MCF 10A (cell line): ENCODE measurements at regions not wholly inside any gene's neighbourhood (a gene's known extent, or its start where the extent isn't known, plus 50 kb on each side); places are given as distances from the start of the nearest gene placed in this dataset.

ENCODE experiments used
- BruUV-seq: library from RNA; stranded (reverse); fragments of 400-500 nt; replicated peaks from 2 replicates; lab custom pipeline; 2021; lab: Mats Ljungman, UMichigan
- CTCF ChIA-PET: fragments of 300-600 bp; sonication (Branson Sonifier 250); formaldehyde crosslinking; extraction: SDS; loops from one replicate; lab custom pipeline; 2021; ENCODE audit warnings: antibody characterized with exemption, inconsistent platforms; lab: Yijun Ruan, JAX
- POLR2A ChIA-PET: fragments of 300-600, 350-650 bp; sonication (Branson Sonifier 250); formaldehyde crosslinking; extraction: SDS; loops from one replicate; lab custom pipeline; 2020; ENCODE audit warnings: antibody characterized with exemption, inconsistent platforms; lab: Yijun Ruan, JAX
- DNase-seq: peaks from one replicate; pipeline ENCODE4 v3.0.0-alpha.2; 2018; ENCODE audit not compliant: unreplicated experiment
- H3K27ac Mint-ChIP-seq: one replicate; pipeline ENCODE4 v1.8.0; 2022; ENCODE audit warnings: mild to moderate bottlenecking, low read depth, mixed read lengths; ENCODE audit not compliant: unreplicated experiment
- H3K27me3 Mint-ChIP-seq: one replicate; pipeline ENCODE4 v1.8.0; 2022; ENCODE audit warnings: mixed read lengths; ENCODE audit not compliant: insufficient read depth, unreplicated experiment
- H3K36me3 Mint-ChIP-seq: one replicate; pipeline ENCODE4 v1.8.0; 2022; ENCODE audit warnings: mild to moderate bottlenecking, moderate library complexity, mixed read lengths; ENCODE audit not compliant: insufficient read depth, unreplicated experiment
- H3K4me1 Mint-ChIP-seq: one replicate; pipeline ENCODE4 v1.8.0; 2022; ENCODE audit warnings: mixed read lengths; ENCODE audit not compliant: insufficient read depth, unreplicated experiment
- H3K4me3 Mint-ChIP-seq: one replicate; pipeline ENCODE4 v1.8.0; 2022; ENCODE audit warnings: mild to moderate bottlenecking, moderate library complexity, mixed read lengths; ENCODE audit not compliant: unreplicated experiment
- H3K9me3 Mint-ChIP-seq: one replicate; pipeline ENCODE4 v1.8.0; 2022; ENCODE audit warnings: mixed read lengths; ENCODE audit not compliant: unreplicated experiment
- CTCF ChIP-seq: fragments of 200-600 bp; IDR thresholded peaks from one replicate; pipeline ENCODE4 v1.8.0; 2022; ENCODE audit warnings: antibody characterized with exemption, mild to moderate bottlenecking; ENCODE audit not compliant: unreplicated experiment
- intact Hi-C: fragments of 100-400 bp; cut with micrococcal nuclease; formaldehyde crosslinking; loops from 2 replicates; pipeline ENCODE4 v1.14.1; 2022

- TF ChIP-seq CTCF = no peak
- DNase-seq = no peak
- no peak overlapping the region for H3K4me3 Mint-ChIP-seq
- no peaks in the 10 kb centered on the region for H3K4me1 Mint-ChIP-seq
- H3K27me3 Mint-ChIP-seq = no peaks in the 10 kb centered on the region
- H3K27ac Mint-ChIP-seq = no peak overlapping the region
- no TSS peak for BruUV-seq
- ChIA-PET POLR2A (no interaction called here), CTCF (no interaction called here)
- intact Hi-C loops = no loop called here
- no peaks in the 10 kb centered on the region for H3K36me3 Mint-ChIP-seq
- peaks cover 4% of the 10 kb centered on the region for H3K9me3 Mint-ChIP-seq
Measured at GRCh38 chr6:105669232-105669631, 266.4 kb upstream of the PREP start.

- no peaks in the 10 kb centered on the region for H3K36me3 Mint-ChIP-seq
- H3K9me3 Mint-ChIP-seq = peaks cover 4% of the 10 kb centered on the region
- ChIA-PET CTCF (interaction anchor here (0.7 kb wide), 1 partner anchor 11 kb away, joined by 3 read pairs; no protein-coding TSS in a partner anchor), POLR2A (interaction anchor here (0.8 kb wide), 1 partner anchor 17 kb away, joined by 3 read pairs; no protein-coding TSS in a partner anchor)
- no peak for TF ChIP-seq CTCF
- no peak overlapping the region for H3K4me3 Mint-ChIP-seq
- DNase-seq = no peak
- H3K4me1 Mint-ChIP-seq = no peaks in the 10 kb centered on the region
- no peaks in the 10 kb centered on the region for H3K27me3 Mint-ChIP-seq
- BruUV-seq = no TSS peak
- no peak overlapping the region for H3K27ac Mint-ChIP-seq
- intact Hi-C loops = no loop called here
Measured at GRCh38 chr6:105667056-105667455, 264.2 kb upstream of the PREP start.

- no peak for TF ChIP-seq CTCF
- H3K4me1 Mint-ChIP-seq = no peaks in the 10 kb centered on the region
- BruUV-seq = no TSS peak
- ChIA-PET POLR2A (interaction anchor here (0.8 to 1.0 kb wide), 2 partner anchors 24 to 63 kb away, joined by 3 read pairs; no protein-coding TSS in a partner anchor), CTCF (interaction anchor here (0.7 kb wide), 2 partner anchors 13 to 73 kb away, joined by 3 read pairs; no protein-coding TSS in a partner anchor)
- no peaks in the 10 kb centered on the region for H3K27me3 Mint-ChIP-seq
- no peak overlapping the region for H3K4me3 Mint-ChIP-seq
- H3K9me3 Mint-ChIP-seq = peaks cover 8% of the 10 kb centered on the region
- intact Hi-C loops = no loop called here
- no peak overlapping the region for H3K27ac Mint-ChIP-seq
- no peak for DNase-seq
- H3K36me3 Mint-ChIP-seq = no peaks in the 10 kb centered on the region
Measured at GRCh38 chr6:105664931-105665330, 262.0 kb upstream of the PREP start.

- H3K36me3 Mint-ChIP-seq = no peaks in the 10 kb centered on the region
- no peaks in the 10 kb centered on the region for H3K27me3 Mint-ChIP-seq
- H3K9me3 Mint-ChIP-seq = no peaks in the 10 kb centered on the region
- BruUV-seq = no TSS peak
- no peak overlapping the region for H3K27ac Mint-ChIP-seq
- H3K4me1 Mint-ChIP-seq = no peaks in the 10 kb centered on the region
- intact Hi-C loops = no loop called here
- ChIA-PET POLR2A (interaction anchor here (1.5 kb wide), 1 partner anchor 25 kb away, joined by 3 read pairs; no protein-coding TSS in a partner anchor), CTCF (interaction anchor here (0.6 kb wide), 2 partner anchors 13 to 683 kb away, joined by 3 to 7 read pairs; no protein-coding TSS in a partner anchor)
- DNase-seq = no peak
- TF ChIP-seq CTCF = no peak
- H3K4me3 Mint-ChIP-seq = no peak overlapping the region
Measured at GRCh38 chr6:105651969-105652368, 249.1 kb upstream of the PREP start.
